ENCODE measurements at regions not wholly inside any gene's neighbourhood (a gene's known extent, or its start where the extent isn't known, plus 50 kb on each side); places are given as distances from the start of the nearest gene placed in this dataset.

GRCh38 chr2:175446201-175446600 lies 264.7 kb upstream of the ATP5MC3 start:
- Histone ChIP-seq H3K4me1 (ENCODE audit: insufficient read depth, low read length, poor library complexity, severe bottlenecking) (peaks cover 27% of the 10 kb centered on the region), H3K27ac (ENCODE audit: low read depth, low read length, poor library complexity, severe bottlenecking) (no peak overlapping the region), H3K36me3 (ENCODE audit: insufficient read depth, low read length, poor library complexity, severe bottlenecking) (no peaks in the 10 kb centered on the region), H3K27me3 (replicated peaks; ENCODE audit: insufficient read depth, low read depth, low read length, poor library complexity) (no peaks in the 10 kb centered on the region), H3K4me3 (ENCODE audit: low read depth, low read length, poor library complexity, severe bottlenecking) (no peak overlapping the region), H3K9me3 (ENCODE audit: low read depth, low read length, poor library complexity, severe bottlenecking) (no peaks in the 10 kb centered on the region)
- no TSS peak for BruUV-seq (replicated peaks)
- intact Hi-C loops (cut with micrococcal nuclease; ENCODE audit: unreplicated experiment) = no loop called here
- CTCF ChIA-PET = no interaction called here
- POLR2A ChIA-PET (ENCODE audit: low non-redundant PET) = no interaction called here
- DNase-seq (ENCODE audit: low spot score) = no peak
- TF ChIP-seq CTCF (conservative IDR thresholded peaks at IDR 0.05; ENCODE audit: low read depth, low read length) (no peak), EZH2 (IDR thresholded peaks at IDR 0.05; ENCODE audit: borderline replicate concordance, low read depth, low read length, poor library complexity, severe bottlenecking) (no peak)

- H3K9me3 ChIP-seq (ENCODE audit: low read depth, low read length, poor library complexity, severe bottlenecking) = no peaks in the 10 kb centered on the region
- H3K4me3 ChIP-seq (ENCODE audit: low read depth, low read length, poor library complexity, severe bottlenecking) = no peak overlapping the region
- no peaks in the 10 kb centered on the region for H3K36me3 ChIP-seq (ENCODE audit: insufficient read depth, low read length, poor library complexity, severe bottlenecking)
- no peak for TF ChIP-seq EZH2 (IDR thresholded peaks at IDR 0.05; ENCODE audit: borderline replicate concordance, low read depth, low read length, poor library complexity, severe bottlenecking)
- TF ChIP-seq CTCF (conservative IDR thresholded peaks at IDR 0.05; ENCODE audit: low read depth, low read length) = no peak
- no peaks in the 10 kb centered on the region for H3K27me3 ChIP-seq (replicated peaks; ENCODE audit: insufficient read depth, low read depth, low read length, poor library complexity)
- ChIA-PET POLR2A (ENCODE audit: low non-redundant PET) (no interaction called here), CTCF (no interaction called here)
- intact Hi-C loops (cut with micrococcal nuclease; ENCODE audit: unreplicated experiment) = no loop called here
- H3K4me1 ChIP-seq (ENCODE audit: insufficient read depth, low read length, poor library complexity, severe bottlenecking) = peaks cover 30% of the 10 kb centered on the region
- no peak for DNase-seq (ENCODE audit: low spot score)
- BruUV-seq (replicated peaks) = no TSS peak
- no peak overlapping the region for H3K27ac ChIP-seq (ENCODE audit: low read depth, low read length, poor library complexity, severe bottlenecking)
Measured at GRCh38 chr2:175445281-175445680, 263.8 kb upstream of the ATP5MC3 start.

- Histone ChIP-seq H3K4me3 (ENCODE audit: low read depth, low read length, poor library complexity, severe bottlenecking) (no peak overlapping the region), H3K9me3 (ENCODE audit: low read depth, low read length, poor library complexity, severe bottlenecking) (no peaks in the 10 kb centered on the region), H3K27me3 (replicated peaks; ENCODE audit: insufficient read depth, low read depth, low read length, poor library complexity) (no peaks in the 10 kb centered on the region), H3K4me1 (ENCODE audit: insufficient read depth, low read length, poor library complexity, severe bottlenecking) (peaks cover 30% of the 10 kb centered on the region), H3K27ac (ENCODE audit: low read depth, low read length, poor library complexity, severe bottlenecking) (no peak overlapping the region), H3K36me3 (ENCODE audit: insufficient read depth, low read length, poor library complexity, severe bottlenecking) (no peaks in the 10 kb centered on the region)
- no TSS peak for BruUV-seq (replicated peaks)
- intact Hi-C loops (cut with micrococcal nuclease; ENCODE audit: unreplicated experiment) = no loop called here
- TF ChIP-seq CTCF (conservative IDR thresholded peaks at IDR 0.05; ENCODE audit: low read depth, low read length) = no peak
- no peak for TF ChIP-seq EZH2 (IDR thresholded peaks at IDR 0.05; ENCODE audit: borderline replicate concordance, low read depth, low read length, poor library complexity, severe bottlenecking)
- ChIA-PET CTCF (no interaction called here), POLR2A (ENCODE audit: low non-redundant PET) (no interaction called here)
- DNase-seq (ENCODE audit: low spot score) = peak; percentile 34
Measured at GRCh38 chr2:175442441-175442840, 260.9 kb upstream of the ATP5MC3 start.

All from A673 (cell line).